Stimulated activated CD4-positive, alpha-beta T cell treated with anti-CD3 and anti-CD28 coated beads, TNF-alpha, amount 100 ng/mL, for 4 hours (primary cell): ENCODE measurements at regions not wholly inside any gene's neighbourhood (a gene's known extent, or its start where the extent isn't known, plus 50 kb on each side); places are given as distances from the start of the nearest gene placed in this dataset.
"Not testable (repeated sequence)": the region's sequence is repeated elsewhere in the genome, so short reads cannot be mapped to it uniquely, and the experiment has no call there.

Source experiments
- DNase-seq, 3 experiments: peaks; one replicate each; pipeline ENCODE4 v3.0.0-alpha.2; 2020; ENCODE audit warnings: low read depth in 3 of 3

- not testable (repeated sequence) for DNase-seq
Observed at GRCh38 chr16:5161888-5162287, 64.3 kb upstream of the EEF2KMT start.

GRCh38 chr16:5160010-5160409, 62.4 kb upstream of the EEF2KMT start:
- DNase-seq: not testable (repeated sequence)

GRCh38 chr16:5159537-5159936, 61.9 kb upstream of the EEF2KMT start:
- DNase-seq: not testable (repeated sequence)

GRCh38 chr16:5158494-5158893, 60.9 kb upstream of the EEF2KMT start:
- DNase-seq: no peak

- DNase-seq: not testable (repeated sequence)
Observed at GRCh38 chr16:5156486-5156885, 58.9 kb upstream of the EEF2KMT start.

GRCh38 chr16:5154006-5154405, 56.4 kb upstream of the EEF2KMT start:
- not testable (repeated sequence) for DNase-seq

- not testable (repeated sequence) for DNase-seq
Observed at GRCh38 chr16:5151409-5151808, 53.8 kb upstream of the EEF2KMT start.
